GM23338 (cell line): ENCODE measurements at regions not wholly inside any gene's neighbourhood (a gene's known extent, or its start where the extent isn't known, plus 50 kb on each side); places are given as distances from the start of the nearest gene placed in this dataset.

ENCODE experiments used
- ATAC-seq: fragments of 200-7000 bp; cut with Tn5 transposase; 3 replicates; pipeline ENCODE4 v1.9.1; 2020
- DNase-seq: peaks from one replicate; pipeline ENCODE4 v3.0.0-alpha.2; 2015; ENCODE audit warnings: low spot score
- H2AFZ ChIP-seq: fragments of 200-600 bp; sonication (generic); 2 replicates; pipeline ENCODE4 v1.8.0; 2016; ENCODE audit warnings: antibody characterized with exemption, mild to moderate bottlenecking, moderate library complexity
- H3F3A ChIP-seq: fragments of 200-600 bp; sonication (generic); replicated peaks from 2 replicates; pipeline ENCODE4 v1.8.0; 2017; ENCODE audit warnings: antibody characterized with exemption, mixed run types, low read depth
- H3K27ac ChIP-seq: fragments of 200-600 bp; sonication (generic); 2 replicates; pipeline ENCODE4 v1.6.1; 2016; ENCODE audit warnings: low read depth
- H3K27me3 ChIP-seq: fragments of 200-600 bp; sonication (generic); 2 replicates; pipeline ENCODE4 v1.8.0; 2016; ENCODE audit warnings: mild to moderate bottlenecking, mixed run types, moderate library complexity; ENCODE audit not compliant: insufficient read depth
- H3K36me3 ChIP-seq: fragments of 200-600 bp; sonication (generic); 2 replicates; pipeline ENCODE4 v1.8.0; 2016; ENCODE audit warnings: mild to moderate bottlenecking; ENCODE audit not compliant: insufficient read depth
- H3K4me1 ChIP-seq: fragments of 200-600 bp; sonication (generic); 2 replicates; pipeline ENCODE4 v1.8.0; 2016; ENCODE audit warnings: mild to moderate bottlenecking, moderate library complexity; ENCODE audit not compliant: insufficient read depth
- H3K4me2 ChIP-seq: fragments of 200-600 bp; sonication (generic); 2 replicates; pipeline ENCODE4 v1.7.1; 2017; ENCODE audit warnings: mixed run types
- H3K4me3 ChIP-seq: fragments of 200-600 bp; sonication (generic); 2 replicates; pipeline ENCODE4 v1.6.1; 2016; ENCODE audit warnings: mixed run types
- H3K79me2 ChIP-seq: fragments of 200-600 bp; sonication (generic); replicated peaks from 2 replicates; pipeline ENCODE4 v1.8.0; 2017; ENCODE audit warnings: mild to moderate bottlenecking; ENCODE audit not compliant: insufficient read depth
- H3K9me2 ChIP-seq: fragments of 200-600 bp; sonication (generic); 2 replicates; pipeline ENCODE4 v1.8.0; 2017; ENCODE audit not compliant: insufficient read depth
- H4K20me1 ChIP-seq: fragments of 200-600 bp; sonication (generic); replicated peaks from 2 replicates; pipeline ENCODE4 v1.8.0; 2017; ENCODE audit warnings: mild to moderate bottlenecking; ENCODE audit not compliant: insufficient read depth
- H3K27ac Mint-ChIP-seq: 2 replicates; pipeline ENCODE4 v1.8.0; 2020; ENCODE audit warnings: inconsistent platforms, mild to moderate bottlenecking, moderate library complexity, mixed read lengths
- H3K27me3 Mint-ChIP-seq: 3 replicates; pipeline ENCODE4 v1.8.0; 2022; ENCODE audit warnings: low read depth, mild to moderate bottlenecking, moderate library complexity, mixed read lengths, inconsistent platforms; ENCODE audit not compliant: insufficient read depth, poor library complexity
- H3K36me3 Mint-ChIP-seq: 3 replicates; pipeline ENCODE4 v1.8.0; 2021; ENCODE audit warnings: low read depth, mild to moderate bottlenecking, inconsistent platforms, moderate library complexity, mixed read lengths
- H3K4me1 Mint-ChIP-seq: 3 replicates; pipeline ENCODE4 v1.8.0; 2020; ENCODE audit warnings: mild to moderate bottlenecking, inconsistent platforms, mixed read lengths
- H3K4me3 Mint-ChIP-seq: 3 replicates; pipeline ENCODE4 v1.8.0; 2021; ENCODE audit warnings: moderate library complexity, mild to moderate bottlenecking, inconsistent platforms, mixed read lengths
- H3K9me3 Mint-ChIP-seq: 3 replicates; pipeline ENCODE4 v1.8.0; 2020; ENCODE audit warnings: moderate library complexity, mild to moderate bottlenecking, inconsistent platforms, mixed read lengths
- CREB1 ChIP-seq: fragments of 250-450 bp; sonication (Bioruptor Pico); IDR thresholded peaks from 2 replicates; pipeline ENCODE4 v1.5.0; 2020; ENCODE audit warnings: low read depth, mild to moderate bottlenecking, moderate library complexity
- EZH2 ChIP-seq: fragments of 200-600 bp; sonication (generic); IDR thresholded peaks from one replicate; pipeline ENCODE4 v1.8.0; 2017; ENCODE audit warnings: antibody characterized with exemption, mild to moderate bottlenecking, low read depth; ENCODE audit not compliant: unreplicated experiment
- EZH2phosphoT487 ChIP-seq: fragments of 200-600 bp; sonication (generic); IDR thresholded peaks from one replicate; pipeline ENCODE4 v1.8.1; 2018; ENCODE audit warnings: antibody characterized with exemption; ENCODE audit not compliant: unreplicated experiment
- JUNB ChIP-seq: IDR thresholded peaks from one replicate; pipeline ENCODE4 v1.6.1; 2016; ENCODE audit warnings: antibody characterized with exemption; ENCODE audit not compliant: unreplicated experiment
- NANOG ChIP-seq: IDR thresholded peaks from 2 replicates; pipeline ENCODE4 v1.6.1; 2016; ENCODE audit warnings: antibody characterized with exemption, borderline replicate concordance
- POLR2AphosphoS5 ChIP-seq: IDR thresholded peaks from 2 replicates; pipeline ENCODE4 v1.6.1; 2016; ENCODE audit warnings: antibody characterized with exemption, low read depth
- STAT1 ChIP-seq: IDR thresholded peaks from one replicate; pipeline ENCODE4 v1.6.1; 2016; ENCODE audit warnings: antibody characterized with exemption; ENCODE audit not compliant: unreplicated experiment
- ZNF114 ChIP-seq: fragments of 250-450 bp; sonication (Bioruptor Pico); IDR thresholded peaks from 2 replicates; pipeline ENCODE4 v1.5.0; 2020; ENCODE audit warnings: mild to moderate bottlenecking, moderate library complexity
- ZNF331 ChIP-seq: fragments of 250-450 bp; sonication (Bioruptor Pico); IDR thresholded peaks from 2 replicates; pipeline ENCODE4 v1.5.0; 2020; ENCODE audit warnings: low read depth, mild to moderate bottlenecking, moderate library complexity
- TF ChIP-seq, protein P1 (sequence below): fragments of 250-450 bp; sonication (Bioruptor Pico); IDR thresholded peaks from 2 replicates; pipeline ENCODE4 v1.5.0; 2020; ENCODE audit warnings: mild to moderate bottlenecking, moderate library complexity
- TF ChIP-seq, protein P2 (sequence below), 2 experiments: fragments of 200-600 bp in 1 of 2; sonication (generic) in 1 of 2; conservative IDR thresholded peaks; 2 replicates each; pipeline versions ENCODE4 v1.5.1 to v1.6.1; 2016 to 2017; ENCODE audit warnings: antibody characterized with exemption in 2 of 2, low read depth in 2 of 2, mild to moderate bottlenecking in 2 of 2, moderate library complexity in 1 of 2
- TF ChIP-seq, protein P3 (sequence below): IDR thresholded peaks from one replicate; pipeline ENCODE4 v1.6.1; 2018; ENCODE audit warnings: antibody characterized with exemption; ENCODE audit not compliant: unreplicated experiment
- TF ChIP-seq, protein P4 (sequence below): IDR thresholded peaks from 2 replicates; pipeline ENCODE4 v1.6.1; 2016; ENCODE audit warnings: antibody characterized with exemption

DNA sequence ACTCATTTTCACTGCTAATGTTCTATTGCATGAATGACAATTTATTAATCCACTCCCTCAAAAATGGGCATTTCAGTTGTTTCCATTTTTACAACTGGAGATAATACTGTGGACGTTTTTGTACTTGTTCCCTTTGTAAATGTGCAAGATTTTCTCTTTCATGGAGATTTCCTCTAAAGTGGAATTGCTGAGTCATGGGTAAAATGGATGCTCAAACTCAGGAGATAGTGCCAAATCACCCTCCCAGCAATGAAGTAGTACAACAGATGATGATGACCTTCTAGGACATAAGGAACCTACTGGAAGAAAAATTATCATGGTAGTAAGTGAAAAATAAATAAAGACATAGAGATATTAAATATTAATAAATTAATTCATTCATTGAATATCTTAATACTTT is 460.8 kb upstream of the CHST9 start:
- no peaks in the 10 kb centered on the region for H3F3A ChIP-seq
- DNase-seq (no peak), ATAC-seq (no peak)
- H4K20me1 ChIP-seq = no peaks in the 10 kb centered on the region
- Mint-ChIP-seq H3K4me1 (peaks cover 16% of the 10 kb centered on the region), H3K27me3 (no peaks in the 10 kb centered on the region), H3K36me3 (no peaks in the 10 kb centered on the region), H3K27ac (peak overlapping the region; percentile 60; the same call in 1 of the 2 replicates), H3K4me3 (no peak overlapping the region), H3K9me3 (no peaks in the 10 kb centered on the region)
- H3K4me2 ChIP-seq = no peak overlapping the region
- no peak overlapping the region for H2AFZ ChIP-seq
- peaks cover 10% of the 10 kb centered on the region; the same call in 1 of the 2 replicates for H3K4me1 ChIP-seq
- no peak overlapping the region for H3K4me3 ChIP-seq
- H3K27ac ChIP-seq = no peak overlapping the region
- TF ChIP-seq STAT1 = no peak
- TF ChIP-seq, protein P1, sequence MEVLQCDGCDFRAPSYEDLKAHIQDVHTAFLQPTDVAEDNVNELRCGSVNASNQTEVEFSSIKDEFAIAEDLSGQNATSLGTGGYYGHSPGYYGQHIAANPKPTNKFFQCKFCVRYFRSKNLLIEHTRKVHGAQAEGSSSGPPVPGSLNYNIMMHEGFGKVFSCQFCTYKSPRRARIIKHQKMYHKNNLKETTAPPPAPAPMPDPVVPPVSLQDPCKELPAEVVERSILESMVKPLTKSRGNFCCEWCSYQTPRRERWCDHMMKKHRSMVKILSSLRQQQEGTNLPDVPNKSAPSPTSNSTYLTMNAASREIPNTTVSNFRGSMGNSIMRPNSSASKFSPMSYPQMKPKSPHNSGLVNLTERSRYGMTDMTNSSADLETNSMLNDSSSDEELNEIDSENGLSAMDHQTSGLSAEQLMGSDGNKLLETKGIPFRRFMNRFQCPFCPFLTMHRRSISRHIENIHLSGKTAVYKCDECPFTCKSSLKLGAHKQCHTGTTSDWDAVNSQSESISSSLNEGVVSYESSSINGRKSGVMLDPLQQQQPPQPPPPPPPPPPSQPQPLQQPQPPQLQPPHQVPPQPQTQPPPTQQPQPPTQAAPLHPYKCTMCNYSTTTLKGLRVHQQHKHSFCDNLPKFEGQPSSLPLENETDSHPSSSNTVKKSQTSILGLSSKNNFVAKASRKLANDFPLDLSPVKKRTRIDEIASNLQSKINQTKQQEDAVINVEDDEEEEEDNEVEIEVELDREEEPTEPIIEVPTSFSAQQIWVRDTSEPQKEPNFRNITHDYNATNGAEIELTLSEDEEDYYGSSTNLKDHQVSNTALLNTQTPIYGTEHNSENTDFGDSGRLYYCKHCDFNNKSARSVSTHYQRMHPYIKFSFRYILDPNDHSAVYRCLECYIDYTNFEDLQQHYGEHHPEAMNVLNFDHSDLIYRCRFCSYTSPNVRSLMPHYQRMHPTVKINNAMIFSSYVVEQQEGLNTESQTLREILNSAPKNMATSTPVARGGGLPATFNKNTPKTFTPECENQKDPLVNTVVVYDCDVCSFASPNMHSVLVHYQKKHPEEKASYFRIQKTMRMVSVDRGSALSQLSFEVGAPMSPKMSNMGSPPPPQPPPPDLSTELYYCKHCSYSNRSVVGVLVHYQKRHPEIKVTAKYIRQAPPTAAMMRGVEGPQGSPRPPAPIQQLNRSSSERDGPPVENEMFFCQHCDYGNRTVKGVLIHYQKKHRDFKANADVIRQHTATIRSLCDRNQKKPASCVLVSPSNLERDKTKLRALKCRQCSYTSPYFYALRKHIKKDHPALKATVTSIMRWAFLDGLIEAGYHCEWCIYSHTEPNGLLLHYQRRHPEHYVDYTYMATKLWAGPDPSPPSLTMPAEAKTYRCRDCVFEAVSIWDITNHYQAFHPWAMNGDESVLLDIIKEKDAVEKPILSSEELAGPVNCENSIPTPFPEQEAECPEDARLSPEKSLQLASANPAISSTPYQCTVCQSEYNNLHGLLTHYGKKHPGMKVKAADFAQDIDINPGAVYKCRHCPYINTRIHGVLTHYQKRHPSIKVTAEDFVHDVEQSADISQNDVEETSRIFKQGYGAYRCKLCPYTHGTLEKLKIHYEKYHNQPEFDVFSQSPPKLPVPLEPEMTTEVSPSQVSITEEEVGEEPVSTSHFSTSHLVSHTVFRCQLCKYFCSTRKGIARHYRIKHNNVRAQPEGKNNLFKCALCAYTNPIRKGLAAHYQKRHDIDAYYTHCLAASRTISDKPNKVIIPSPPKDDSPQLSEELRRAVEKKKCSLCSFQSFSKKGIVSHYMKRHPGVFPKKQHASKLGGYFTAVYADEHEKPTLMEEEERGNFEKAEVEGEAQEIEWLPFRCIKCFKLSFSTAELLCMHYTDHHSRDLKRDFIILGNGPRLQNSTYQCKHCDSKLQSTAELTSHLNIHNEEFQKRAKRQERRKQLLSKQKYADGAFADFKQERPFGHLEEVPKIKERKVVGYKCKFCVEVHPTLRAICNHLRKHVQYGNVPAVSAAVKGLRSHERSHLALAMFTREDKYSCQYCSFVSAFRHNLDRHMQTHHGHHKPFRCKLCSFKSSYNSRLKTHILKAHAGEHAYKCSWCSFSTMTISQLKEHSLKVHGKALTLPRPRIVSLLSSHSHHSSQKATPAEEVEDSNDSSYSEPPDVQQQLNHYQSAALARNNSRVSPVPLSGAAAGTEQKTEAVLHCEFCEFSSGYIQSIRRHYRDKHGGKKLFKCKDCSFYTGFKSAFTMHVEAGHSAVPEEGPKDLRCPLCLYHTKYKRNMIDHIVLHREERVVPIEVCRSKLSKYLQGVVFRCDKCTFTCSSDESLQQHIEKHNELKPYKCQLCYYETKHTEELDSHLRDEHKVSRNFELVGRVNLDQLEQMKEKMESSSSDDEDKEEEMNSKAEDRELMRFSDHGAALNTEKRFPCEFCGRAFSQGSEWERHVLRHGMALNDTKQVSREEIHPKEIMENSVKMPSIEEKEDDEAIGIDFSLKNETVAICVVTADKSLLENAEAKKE (CRISPR knock-in tag) = no peak
- no peak for TF ChIP-seq EZH2
- no peak for TF ChIP-seq ZNF114
- TF ChIP-seq, protein P2, sequence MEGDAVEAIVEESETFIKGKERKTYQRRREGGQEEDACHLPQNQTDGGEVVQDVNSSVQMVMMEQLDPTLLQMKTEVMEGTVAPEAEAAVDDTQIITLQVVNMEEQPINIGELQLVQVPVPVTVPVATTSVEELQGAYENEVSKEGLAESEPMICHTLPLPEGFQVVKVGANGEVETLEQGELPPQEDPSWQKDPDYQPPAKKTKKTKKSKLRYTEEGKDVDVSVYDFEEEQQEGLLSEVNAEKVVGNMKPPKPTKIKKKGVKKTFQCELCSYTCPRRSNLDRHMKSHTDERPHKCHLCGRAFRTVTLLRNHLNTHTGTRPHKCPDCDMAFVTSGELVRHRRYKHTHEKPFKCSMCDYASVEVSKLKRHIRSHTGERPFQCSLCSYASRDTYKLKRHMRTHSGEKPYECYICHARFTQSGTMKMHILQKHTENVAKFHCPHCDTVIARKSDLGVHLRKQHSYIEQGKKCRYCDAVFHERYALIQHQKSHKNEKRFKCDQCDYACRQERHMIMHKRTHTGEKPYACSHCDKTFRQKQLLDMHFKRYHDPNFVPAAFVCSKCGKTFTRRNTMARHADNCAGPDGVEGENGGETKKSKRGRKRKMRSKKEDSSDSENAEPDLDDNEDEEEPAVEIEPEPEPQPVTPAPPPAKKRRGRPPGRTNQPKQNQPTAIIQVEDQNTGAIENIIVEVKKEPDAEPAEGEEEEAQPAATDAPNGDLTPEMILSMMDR (conservative IDR thresholded peaks at IDR 0.05; ENCODE audit: low read depth in 2 of 2) = no peak
- TF ChIP-seq ZNF331 (CRISPR knock-in tag) = no peak
- TF ChIP-seq NANOG = no peak
- TF ChIP-seq JUNB = no peak
- no peak for TF ChIP-seq EZH2phosphoT487
- TF ChIP-seq POLR2AphosphoS5 = no peak
- no peak for TF ChIP-seq CREB1 (CRISPR knock-in tag)
- TF ChIP-seq, protein P3, sequence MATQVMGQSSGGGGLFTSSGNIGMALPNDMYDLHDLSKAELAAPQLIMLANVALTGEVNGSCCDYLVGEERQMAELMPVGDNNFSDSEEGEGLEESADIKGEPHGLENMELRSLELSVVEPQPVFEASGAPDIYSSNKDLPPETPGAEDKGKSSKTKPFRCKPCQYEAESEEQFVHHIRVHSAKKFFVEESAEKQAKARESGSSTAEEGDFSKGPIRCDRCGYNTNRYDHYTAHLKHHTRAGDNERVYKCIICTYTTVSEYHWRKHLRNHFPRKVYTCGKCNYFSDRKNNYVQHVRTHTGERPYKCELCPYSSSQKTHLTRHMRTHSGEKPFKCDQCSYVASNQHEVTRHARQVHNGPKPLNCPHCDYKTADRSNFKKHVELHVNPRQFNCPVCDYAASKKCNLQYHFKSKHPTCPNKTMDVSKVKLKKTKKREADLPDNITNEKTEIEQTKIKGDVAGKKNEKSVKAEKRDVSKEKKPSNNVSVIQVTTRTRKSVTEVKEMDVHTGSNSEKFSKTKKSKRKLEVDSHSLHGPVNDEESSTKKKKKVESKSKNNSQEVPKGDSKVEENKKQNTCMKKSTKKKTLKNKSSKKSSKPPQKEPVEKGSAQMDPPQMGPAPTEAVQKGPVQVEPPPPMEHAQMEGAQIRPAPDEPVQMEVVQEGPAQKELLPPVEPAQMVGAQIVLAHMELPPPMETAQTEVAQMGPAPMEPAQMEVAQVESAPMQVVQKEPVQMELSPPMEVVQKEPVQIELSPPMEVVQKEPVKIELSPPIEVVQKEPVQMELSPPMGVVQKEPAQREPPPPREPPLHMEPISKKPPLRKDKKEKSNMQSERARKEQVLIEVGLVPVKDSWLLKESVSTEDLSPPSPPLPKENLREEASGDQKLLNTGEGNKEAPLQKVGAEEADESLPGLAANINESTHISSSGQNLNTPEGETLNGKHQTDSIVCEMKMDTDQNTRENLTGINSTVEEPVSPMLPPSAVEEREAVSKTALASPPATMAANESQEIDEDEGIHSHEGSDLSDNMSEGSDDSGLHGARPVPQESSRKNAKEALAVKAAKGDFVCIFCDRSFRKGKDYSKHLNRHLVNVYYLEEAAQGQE = no peak
- TF ChIP-seq, protein P4, sequence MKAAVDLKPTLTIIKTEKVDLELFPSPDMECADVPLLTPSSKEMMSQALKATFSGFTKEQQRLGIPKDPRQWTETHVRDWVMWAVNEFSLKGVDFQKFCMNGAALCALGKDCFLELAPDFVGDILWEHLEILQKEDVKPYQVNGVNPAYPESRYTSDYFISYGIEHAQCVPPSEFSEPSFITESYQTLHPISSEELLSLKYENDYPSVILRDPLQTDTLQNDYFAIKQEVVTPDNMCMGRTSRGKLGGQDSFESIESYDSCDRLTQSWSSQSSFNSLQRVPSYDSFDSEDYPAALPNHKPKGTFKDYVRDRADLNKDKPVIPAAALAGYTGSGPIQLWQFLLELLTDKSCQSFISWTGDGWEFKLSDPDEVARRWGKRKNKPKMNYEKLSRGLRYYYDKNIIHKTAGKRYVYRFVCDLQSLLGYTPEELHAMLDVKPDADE = no peak
- no peaks in the 10 kb centered on the region for H3K27me3 ChIP-seq
- H3K79me2 ChIP-seq = no peaks in the 10 kb centered on the region
- H3K9me2 ChIP-seq = no peaks in the 10 kb centered on the region
- H3K36me3 ChIP-seq = no peaks in the 10 kb centered on the region
